SU-DHL-6 (cell line): ENCODE measurements at regions not wholly inside any gene's neighbourhood (a gene's known extent, or its start where the extent isn't known, plus 50 kb on each side); places are given as distances from the start of the nearest gene placed in this dataset.

Experiments used
- H2AFZ ChIP-seq: fragments of 200-600 bp; sonication (generic); 2 replicates; pipeline ENCODE4 v1.6.1; 2014; ENCODE audit warnings: low read depth, mild to moderate bottlenecking, moderate library complexity, mixed read lengths, antibody characterized with exemption, low read length; ENCODE audit not compliant: severe bottlenecking
- H3F3A ChIP-seq: fragments of 200-600 bp; shearing (Covaris generic); 2 replicates; pipeline ENCODE4 v1.6.0; 2016; ENCODE audit warnings: antibody characterized with exemption, mild to moderate bottlenecking; ENCODE audit not compliant: insufficient read depth
- H3K27ac ChIP-seq: fragments of 200-600 bp; sonication (generic); 2 replicates; pipeline ENCODE4 v1.5.1; 2016; ENCODE audit warnings: low read depth, mild to moderate bottlenecking, low read length, moderate library complexity, mixed read lengths
- H3K27me3 ChIP-seq: fragments of 200-600 bp; sonication (generic), shearing (Covaris generic); 2 replicates; pipeline ENCODE4 v1.6.0; 2014; ENCODE audit warnings: mild to moderate bottlenecking, low read length
- H3K36me3 ChIP-seq: fragments of 200-600 bp; sonication (generic); 2 replicates; pipeline ENCODE4 v1.6.1; 2014; ENCODE audit warnings: mild to moderate bottlenecking, low read length, mixed read lengths
- H3K4me2 ChIP-seq: fragments of 300-600, 200-600 bp; shearing (Covaris generic), sonication (generic); 2 replicates; pipeline ENCODE4 v1.6.0; 2014; ENCODE audit warnings: low read length, low read depth, mild to moderate bottlenecking; ENCODE audit not compliant: poor library complexity, severe bottlenecking
- H3K4me3 ChIP-seq: fragments of 200-600 bp; sonication (generic); 2 replicates; pipeline ENCODE4 v1.5.1; 2014; ENCODE audit warnings: antibody characterized with exemption, low read length, mild to moderate bottlenecking, mixed read lengths; ENCODE audit not compliant: insufficient read depth, poor library complexity, severe bottlenecking
- H3K79me2 ChIP-seq: fragments of 200-600 bp; sonication (generic); 2 replicates; pipeline ENCODE4 v1.6.1; 2014; ENCODE audit warnings: mild to moderate bottlenecking, low read length, moderate library complexity; ENCODE audit not compliant: insufficient read depth
- H3K9ac ChIP-seq: fragments of 200-600 bp; sonication (generic); 2 replicates; pipeline ENCODE4 v1.7.0; 2014; ENCODE audit warnings: mild to moderate bottlenecking, low read length
- H3K9me2 ChIP-seq: fragments of 200-600 bp; sonication (generic); replicated peaks from 2 replicates; pipeline ENCODE4 v1.6.1; 2014; ENCODE audit warnings: low read length; ENCODE audit not compliant: insufficient read depth
- H3K9me3 ChIP-seq: fragments of 200-600 bp; sonication (generic); 2 replicates; pipeline ENCODE4 v1.6.1; 2014; ENCODE audit warnings: low read length, mixed read lengths; ENCODE audit not compliant: insufficient read depth
- H4K20me1 ChIP-seq: fragments of 200-600 bp; sonication (generic); 2 replicates; pipeline ENCODE4 v1.6.1; 2014; ENCODE audit warnings: low read depth, mild to moderate bottlenecking, antibody characterized with exemption, low read length, moderate library complexity, mixed read lengths
- CTCF ChIP-seq: fragments of 200-600 bp; sonication (generic); IDR thresholded peaks from one replicate; pipeline ENCODE4 v1.5.1; 2017; ENCODE audit warnings: antibody characterized with exemption, mild to moderate bottlenecking, low read length, moderate library complexity; ENCODE audit not compliant: insufficient read depth, poor library complexity, severe bottlenecking
- EZH2phosphoT487 ChIP-seq: fragments of 200-600 bp; sonication (generic), shearing (Covaris generic); conservative IDR thresholded peaks from 2 replicates; pipeline ENCODE4 v1.6.1; 2018; ENCODE audit warnings: mild to moderate bottlenecking, antibody characterized with exemption, low read length, moderate library complexity, mixed read lengths

- Histone ChIP-seq H2AFZ (no peak overlapping the region), H4K20me1 (no peaks in the 10 kb centered on the region), H3F3A (no peaks in the 10 kb centered on the region), H3K9ac (no peak overlapping the region), H3K9me2 (no peaks in the 10 kb centered on the region), H3K27me3 (no peaks in the 10 kb centered on the region), H3K36me3 (no peaks in the 10 kb centered on the region), H3K27ac (no peak overlapping the region), H3K79me2 (no peaks in the 10 kb centered on the region), H3K4me2 (no peak overlapping the region), H3K9me3 (no peaks in the 10 kb centered on the region), H3K4me3 (no peak overlapping the region)
- TF ChIP-seq CTCF (no peak), EZH2phosphoT487 (no peak)
Measured at GRCh38 chr1:235059221-235059620, 69.4 kb downstream of the TOMM20 start.

GRCh38 chr1:235058695-235059094 lies 69.9 kb downstream of the TOMM20 start:
- no peaks in the 10 kb centered on the region for H3F3A ChIP-seq
- no peak overlapping the region for H3K27ac ChIP-seq
- no peak overlapping the region for H3K9ac ChIP-seq
- no peaks in the 10 kb centered on the region for H3K9me2 ChIP-seq
- no peaks in the 10 kb centered on the region for H3K36me3 ChIP-seq
- no peak overlapping the region for H3K4me2 ChIP-seq
- no peaks in the 10 kb centered on the region for H4K20me1 ChIP-seq
- H3K27me3 ChIP-seq = no peaks in the 10 kb centered on the region
- H3K79me2 ChIP-seq = no peaks in the 10 kb centered on the region
- H2AFZ ChIP-seq = no peak overlapping the region
- TF ChIP-seq CTCF (no peak), EZH2phosphoT487 (no peak)
- no peak overlapping the region for H3K4me3 ChIP-seq
- no peaks in the 10 kb centered on the region for H3K9me3 ChIP-seq

- H3K36me3 ChIP-seq = no peaks in the 10 kb centered on the region
- no peak overlapping the region for H3K27ac ChIP-seq
- H2AFZ ChIP-seq = no peak overlapping the region
- H4K20me1 ChIP-seq = no peaks in the 10 kb centered on the region
- H3K9me3 ChIP-seq = no peaks in the 10 kb centered on the region
- no peak overlapping the region for H3K4me3 ChIP-seq
- no peaks in the 10 kb centered on the region for H3K79me2 ChIP-seq
- no peak overlapping the region for H3K4me2 ChIP-seq
- no peaks in the 10 kb centered on the region for H3F3A ChIP-seq
- no peaks in the 10 kb centered on the region for H3K27me3 ChIP-seq
- H3K9ac ChIP-seq = no peak overlapping the region
- TF ChIP-seq EZH2phosphoT487 (no peak), CTCF (no peak)
- no peaks in the 10 kb centered on the region for H3K9me2 ChIP-seq
Measured at GRCh38 chr1:235057385-235058306, 71.0 kb downstream of the TOMM20 start.
